ENCODE measurements at regions not wholly inside any gene's neighbourhood (a gene's known extent, or its start where the extent isn't known, plus 50 kb on each side); places are given as distances from the start of the nearest gene placed in this dataset.

GRCh38 chr2:21253311-21254027 is 129.7 kb downstream of the TDRD15 start:
- DNase-seq (ENCODE audit: low spot score): no peak

GRCh38 chr2:21254170-21254965 is 130.6 kb downstream of the TDRD15 start:
- DNase-seq (ENCODE audit: low spot score): no peak

- DNase-seq (ENCODE audit: low spot score): no peak
These were observed 132.2 kb downstream of the TDRD15 start for GRCh38 chr2:21256006-21256405.

- DNase-seq (ENCODE audit: low spot score): no peak
These were observed 133.9 kb downstream of the TDRD15 start for GRCh38 chr2:21257621-21258020.

- DNase-seq (ENCODE audit: low spot score): no peak
These were observed 134.3 kb downstream of the TDRD15 start for GRCh38 chr2:21258082-21258481.

- DNase-seq (ENCODE audit: low spot score): no peak
These were observed 136.5 kb downstream of the TDRD15 start for GRCh38 chr2:21260311-21260710.

GRCh38 chr2:21261591-21261990 is 137.8 kb downstream of the TDRD15 start:
- DNase-seq (ENCODE audit: low spot score): no peak

- no peak for DNase-seq (ENCODE audit: low spot score)
These were observed 138.7 kb downstream of the TDRD15 start for GRCh38 chr2:21262426-21262940.

- DNase-seq (ENCODE audit: low spot score): no peak
These were observed 139.9 kb downstream of the TDRD15 start for GRCh38 chr2:21263622-21264021.

- DNase-seq (ENCODE audit: low spot score): no peak
These were observed 142.0 kb downstream of the TDRD15 start for GRCh38 chr2:21265752-21266151.

GRCh38 chr2:21267232-21267835 is 143.6 kb downstream of the TDRD15 start:
- DNase-seq (ENCODE audit: low spot score): no peak

GRCh38 chr2:21268197-21268877 is 144.6 kb downstream of the TDRD15 start:
- no peak for DNase-seq (ENCODE audit: low spot score)

GRCh38 chr2:21268878-21269224 is 145.1 kb downstream of the TDRD15 start:
- DNase-seq (ENCODE audit: low spot score): no peak

- no peak for DNase-seq (ENCODE audit: low spot score)
These were observed 145.6 kb downstream of the TDRD15 start for GRCh38 chr2:21269382-21269781.

- DNase-seq (ENCODE audit: low spot score): no peak
These were observed 146.3 kb downstream of the TDRD15 start for GRCh38 chr2:21270083-21270491.

GRCh38 chr2:21270708-21271122 is 146.9 kb downstream of the TDRD15 start:
- no peak for DNase-seq (ENCODE audit: low spot score)

GRCh38 chr2:21276163-21276562 is 152.4 kb downstream of the TDRD15 start:
- DNase-seq (ENCODE audit: low spot score): no peak

- DNase-seq (ENCODE audit: low spot score): no peak
These were observed 153.6 kb downstream of the TDRD15 start for GRCh38 chr2:21277068-21278056.

- DNase-seq (ENCODE audit: low spot score): no peak
These were observed 155.8 kb downstream of the TDRD15 start for GRCh38 chr2:21279525-21279924.

GRCh38 chr2:21280793-21281192 is 157.0 kb downstream of the TDRD15 start:
- no peak for DNase-seq (ENCODE audit: low spot score)

- no peak for DNase-seq (ENCODE audit: low spot score)
These were observed 157.6 kb downstream of the TDRD15 start for GRCh38 chr2:21281384-21281783.

All from AG08396 (cell line).